ENCODE measurements at regions not wholly inside any gene's neighbourhood (a gene's known extent, or its start where the extent isn't known, plus 50 kb on each side); places are given as distances from the start of the nearest gene placed in this dataset.

DNA sequence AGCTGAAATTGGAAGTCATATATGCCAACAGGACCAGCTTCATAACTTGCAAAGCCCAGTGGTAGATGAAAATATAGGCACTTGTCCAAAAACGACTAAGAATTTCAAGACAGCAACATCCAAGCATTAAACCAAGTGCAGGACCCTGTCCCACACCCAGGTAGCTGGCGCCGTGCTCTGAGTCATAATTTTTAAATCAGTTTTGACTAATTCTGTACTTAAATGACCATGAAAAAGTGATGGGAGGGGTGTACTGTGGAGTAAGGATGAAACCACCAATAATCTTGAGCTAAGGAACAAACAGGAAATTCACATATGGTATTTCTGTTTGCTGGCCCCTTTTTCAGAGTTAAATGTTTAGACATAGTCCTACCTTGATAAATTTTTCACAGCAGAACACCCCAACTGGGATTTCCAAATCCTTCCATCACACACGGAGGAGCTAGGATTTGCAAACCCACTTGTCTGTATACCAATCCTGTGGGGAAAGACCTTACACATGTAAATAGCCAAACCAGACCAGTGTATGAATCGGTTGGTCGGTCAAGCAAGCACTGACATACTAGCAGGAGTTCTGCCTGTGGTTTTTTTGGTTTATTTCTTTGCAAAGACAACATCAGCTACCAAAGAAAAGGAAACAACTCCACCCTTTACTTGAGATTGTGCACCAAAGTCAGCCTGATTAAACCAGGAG is 235.7 kb upstream of the RAB4A start:
- Histone ChIP-seq H3F3A (replicated peaks; ENCODE audit: low read depth) (no peaks in the 10 kb centered on the region), H3K9me2 (ENCODE audit: insufficient read depth) (no peaks in the 10 kb centered on the region; the same call in 1 of the 2 replicates), H3K4me3 (no peak overlapping the region), H3K27me3 (ENCODE audit: insufficient read depth) (no peaks in the 10 kb centered on the region), H3K4me1 (ENCODE audit: insufficient read depth) (peaks cover 7% of the 10 kb centered on the region; the same call in 1 of the 2 replicates), H2AFZ (peak overlapping the region; percentile 44; the same call in 1 of the 2 replicates), H3K79me2 (replicated peaks; ENCODE audit: insufficient read depth) (no peaks in the 10 kb centered on the region), H3K27ac (ENCODE audit: low read depth) (no peak overlapping the region), H3K36me3 (ENCODE audit: insufficient read depth) (no peaks in the 10 kb centered on the region), H3K4me2 (no peak overlapping the region), H4K20me1 (replicated peaks; ENCODE audit: insufficient read depth) (no peaks in the 10 kb centered on the region)
- no peak overlapping the region for H3K4me3 Mint-ChIP-seq
- ATAC-seq (no peak), DNase-seq (ENCODE audit: low spot score) (no peak)
- TF ChIP-seq, protein P1, sequence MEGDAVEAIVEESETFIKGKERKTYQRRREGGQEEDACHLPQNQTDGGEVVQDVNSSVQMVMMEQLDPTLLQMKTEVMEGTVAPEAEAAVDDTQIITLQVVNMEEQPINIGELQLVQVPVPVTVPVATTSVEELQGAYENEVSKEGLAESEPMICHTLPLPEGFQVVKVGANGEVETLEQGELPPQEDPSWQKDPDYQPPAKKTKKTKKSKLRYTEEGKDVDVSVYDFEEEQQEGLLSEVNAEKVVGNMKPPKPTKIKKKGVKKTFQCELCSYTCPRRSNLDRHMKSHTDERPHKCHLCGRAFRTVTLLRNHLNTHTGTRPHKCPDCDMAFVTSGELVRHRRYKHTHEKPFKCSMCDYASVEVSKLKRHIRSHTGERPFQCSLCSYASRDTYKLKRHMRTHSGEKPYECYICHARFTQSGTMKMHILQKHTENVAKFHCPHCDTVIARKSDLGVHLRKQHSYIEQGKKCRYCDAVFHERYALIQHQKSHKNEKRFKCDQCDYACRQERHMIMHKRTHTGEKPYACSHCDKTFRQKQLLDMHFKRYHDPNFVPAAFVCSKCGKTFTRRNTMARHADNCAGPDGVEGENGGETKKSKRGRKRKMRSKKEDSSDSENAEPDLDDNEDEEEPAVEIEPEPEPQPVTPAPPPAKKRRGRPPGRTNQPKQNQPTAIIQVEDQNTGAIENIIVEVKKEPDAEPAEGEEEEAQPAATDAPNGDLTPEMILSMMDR (conservative IDR thresholded peaks at IDR 0.05; ENCODE audit: low read depth in 2 of 2): no peak
- no peak for TF ChIP-seq STAT1 (IDR thresholded peaks at IDR 0.05; ENCODE audit: unreplicated experiment)
- TF ChIP-seq EZH2 (IDR thresholded peaks at IDR 0.05; ENCODE audit: low read depth, unreplicated experiment): no peak
- no peak for TF ChIP-seq ZNF114 (CRISPR knock-in tag; IDR thresholded peaks at IDR 0.05)
- no peak for TF ChIP-seq EZH2phosphoT487 (IDR thresholded peaks at IDR 0.05; ENCODE audit: unreplicated experiment)
- TF ChIP-seq JUNB (IDR thresholded peaks at IDR 0.05; ENCODE audit: unreplicated experiment): no peak
- TF ChIP-seq, protein P2, sequence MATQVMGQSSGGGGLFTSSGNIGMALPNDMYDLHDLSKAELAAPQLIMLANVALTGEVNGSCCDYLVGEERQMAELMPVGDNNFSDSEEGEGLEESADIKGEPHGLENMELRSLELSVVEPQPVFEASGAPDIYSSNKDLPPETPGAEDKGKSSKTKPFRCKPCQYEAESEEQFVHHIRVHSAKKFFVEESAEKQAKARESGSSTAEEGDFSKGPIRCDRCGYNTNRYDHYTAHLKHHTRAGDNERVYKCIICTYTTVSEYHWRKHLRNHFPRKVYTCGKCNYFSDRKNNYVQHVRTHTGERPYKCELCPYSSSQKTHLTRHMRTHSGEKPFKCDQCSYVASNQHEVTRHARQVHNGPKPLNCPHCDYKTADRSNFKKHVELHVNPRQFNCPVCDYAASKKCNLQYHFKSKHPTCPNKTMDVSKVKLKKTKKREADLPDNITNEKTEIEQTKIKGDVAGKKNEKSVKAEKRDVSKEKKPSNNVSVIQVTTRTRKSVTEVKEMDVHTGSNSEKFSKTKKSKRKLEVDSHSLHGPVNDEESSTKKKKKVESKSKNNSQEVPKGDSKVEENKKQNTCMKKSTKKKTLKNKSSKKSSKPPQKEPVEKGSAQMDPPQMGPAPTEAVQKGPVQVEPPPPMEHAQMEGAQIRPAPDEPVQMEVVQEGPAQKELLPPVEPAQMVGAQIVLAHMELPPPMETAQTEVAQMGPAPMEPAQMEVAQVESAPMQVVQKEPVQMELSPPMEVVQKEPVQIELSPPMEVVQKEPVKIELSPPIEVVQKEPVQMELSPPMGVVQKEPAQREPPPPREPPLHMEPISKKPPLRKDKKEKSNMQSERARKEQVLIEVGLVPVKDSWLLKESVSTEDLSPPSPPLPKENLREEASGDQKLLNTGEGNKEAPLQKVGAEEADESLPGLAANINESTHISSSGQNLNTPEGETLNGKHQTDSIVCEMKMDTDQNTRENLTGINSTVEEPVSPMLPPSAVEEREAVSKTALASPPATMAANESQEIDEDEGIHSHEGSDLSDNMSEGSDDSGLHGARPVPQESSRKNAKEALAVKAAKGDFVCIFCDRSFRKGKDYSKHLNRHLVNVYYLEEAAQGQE (IDR thresholded peaks at IDR 0.05; ENCODE audit: unreplicated experiment): no peak
- no peak for TF ChIP-seq CREB1 (CRISPR knock-in tag; IDR thresholded peaks at IDR 0.05; ENCODE audit: low read depth)
- no peak for TF ChIP-seq ZNF331 (CRISPR knock-in tag; IDR thresholded peaks at IDR 0.05; ENCODE audit: low read depth)
- TF ChIP-seq, protein P3, sequence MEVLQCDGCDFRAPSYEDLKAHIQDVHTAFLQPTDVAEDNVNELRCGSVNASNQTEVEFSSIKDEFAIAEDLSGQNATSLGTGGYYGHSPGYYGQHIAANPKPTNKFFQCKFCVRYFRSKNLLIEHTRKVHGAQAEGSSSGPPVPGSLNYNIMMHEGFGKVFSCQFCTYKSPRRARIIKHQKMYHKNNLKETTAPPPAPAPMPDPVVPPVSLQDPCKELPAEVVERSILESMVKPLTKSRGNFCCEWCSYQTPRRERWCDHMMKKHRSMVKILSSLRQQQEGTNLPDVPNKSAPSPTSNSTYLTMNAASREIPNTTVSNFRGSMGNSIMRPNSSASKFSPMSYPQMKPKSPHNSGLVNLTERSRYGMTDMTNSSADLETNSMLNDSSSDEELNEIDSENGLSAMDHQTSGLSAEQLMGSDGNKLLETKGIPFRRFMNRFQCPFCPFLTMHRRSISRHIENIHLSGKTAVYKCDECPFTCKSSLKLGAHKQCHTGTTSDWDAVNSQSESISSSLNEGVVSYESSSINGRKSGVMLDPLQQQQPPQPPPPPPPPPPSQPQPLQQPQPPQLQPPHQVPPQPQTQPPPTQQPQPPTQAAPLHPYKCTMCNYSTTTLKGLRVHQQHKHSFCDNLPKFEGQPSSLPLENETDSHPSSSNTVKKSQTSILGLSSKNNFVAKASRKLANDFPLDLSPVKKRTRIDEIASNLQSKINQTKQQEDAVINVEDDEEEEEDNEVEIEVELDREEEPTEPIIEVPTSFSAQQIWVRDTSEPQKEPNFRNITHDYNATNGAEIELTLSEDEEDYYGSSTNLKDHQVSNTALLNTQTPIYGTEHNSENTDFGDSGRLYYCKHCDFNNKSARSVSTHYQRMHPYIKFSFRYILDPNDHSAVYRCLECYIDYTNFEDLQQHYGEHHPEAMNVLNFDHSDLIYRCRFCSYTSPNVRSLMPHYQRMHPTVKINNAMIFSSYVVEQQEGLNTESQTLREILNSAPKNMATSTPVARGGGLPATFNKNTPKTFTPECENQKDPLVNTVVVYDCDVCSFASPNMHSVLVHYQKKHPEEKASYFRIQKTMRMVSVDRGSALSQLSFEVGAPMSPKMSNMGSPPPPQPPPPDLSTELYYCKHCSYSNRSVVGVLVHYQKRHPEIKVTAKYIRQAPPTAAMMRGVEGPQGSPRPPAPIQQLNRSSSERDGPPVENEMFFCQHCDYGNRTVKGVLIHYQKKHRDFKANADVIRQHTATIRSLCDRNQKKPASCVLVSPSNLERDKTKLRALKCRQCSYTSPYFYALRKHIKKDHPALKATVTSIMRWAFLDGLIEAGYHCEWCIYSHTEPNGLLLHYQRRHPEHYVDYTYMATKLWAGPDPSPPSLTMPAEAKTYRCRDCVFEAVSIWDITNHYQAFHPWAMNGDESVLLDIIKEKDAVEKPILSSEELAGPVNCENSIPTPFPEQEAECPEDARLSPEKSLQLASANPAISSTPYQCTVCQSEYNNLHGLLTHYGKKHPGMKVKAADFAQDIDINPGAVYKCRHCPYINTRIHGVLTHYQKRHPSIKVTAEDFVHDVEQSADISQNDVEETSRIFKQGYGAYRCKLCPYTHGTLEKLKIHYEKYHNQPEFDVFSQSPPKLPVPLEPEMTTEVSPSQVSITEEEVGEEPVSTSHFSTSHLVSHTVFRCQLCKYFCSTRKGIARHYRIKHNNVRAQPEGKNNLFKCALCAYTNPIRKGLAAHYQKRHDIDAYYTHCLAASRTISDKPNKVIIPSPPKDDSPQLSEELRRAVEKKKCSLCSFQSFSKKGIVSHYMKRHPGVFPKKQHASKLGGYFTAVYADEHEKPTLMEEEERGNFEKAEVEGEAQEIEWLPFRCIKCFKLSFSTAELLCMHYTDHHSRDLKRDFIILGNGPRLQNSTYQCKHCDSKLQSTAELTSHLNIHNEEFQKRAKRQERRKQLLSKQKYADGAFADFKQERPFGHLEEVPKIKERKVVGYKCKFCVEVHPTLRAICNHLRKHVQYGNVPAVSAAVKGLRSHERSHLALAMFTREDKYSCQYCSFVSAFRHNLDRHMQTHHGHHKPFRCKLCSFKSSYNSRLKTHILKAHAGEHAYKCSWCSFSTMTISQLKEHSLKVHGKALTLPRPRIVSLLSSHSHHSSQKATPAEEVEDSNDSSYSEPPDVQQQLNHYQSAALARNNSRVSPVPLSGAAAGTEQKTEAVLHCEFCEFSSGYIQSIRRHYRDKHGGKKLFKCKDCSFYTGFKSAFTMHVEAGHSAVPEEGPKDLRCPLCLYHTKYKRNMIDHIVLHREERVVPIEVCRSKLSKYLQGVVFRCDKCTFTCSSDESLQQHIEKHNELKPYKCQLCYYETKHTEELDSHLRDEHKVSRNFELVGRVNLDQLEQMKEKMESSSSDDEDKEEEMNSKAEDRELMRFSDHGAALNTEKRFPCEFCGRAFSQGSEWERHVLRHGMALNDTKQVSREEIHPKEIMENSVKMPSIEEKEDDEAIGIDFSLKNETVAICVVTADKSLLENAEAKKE (CRISPR knock-in tag; IDR thresholded peaks at IDR 0.05): no peak
- TF ChIP-seq POLR2AphosphoS5 (IDR thresholded peaks at IDR 0.05; ENCODE audit: low read depth): no peak
- no peaks in the 10 kb centered on the region for H3K9me3 Mint-ChIP-seq
- no peak overlapping the region for H3K27ac Mint-ChIP-seq
- H3K36me3 Mint-ChIP-seq (ENCODE audit: low read depth): no peaks in the 10 kb centered on the region
- peaks cover 28% of the 10 kb centered on the region for H3K4me1 Mint-ChIP-seq
- H3K27me3 Mint-ChIP-seq (ENCODE audit: insufficient read depth, low read depth, poor library complexity): peaks cover 6% of the 10 kb centered on the region

Data from GM23338 (cell line).